ENCODE measurements at regions not wholly inside any gene's neighbourhood (a gene's known extent, or its start where the extent isn't known, plus 50 kb on each side); places are given as distances from the start of the nearest gene placed in this dataset.

DNA sequence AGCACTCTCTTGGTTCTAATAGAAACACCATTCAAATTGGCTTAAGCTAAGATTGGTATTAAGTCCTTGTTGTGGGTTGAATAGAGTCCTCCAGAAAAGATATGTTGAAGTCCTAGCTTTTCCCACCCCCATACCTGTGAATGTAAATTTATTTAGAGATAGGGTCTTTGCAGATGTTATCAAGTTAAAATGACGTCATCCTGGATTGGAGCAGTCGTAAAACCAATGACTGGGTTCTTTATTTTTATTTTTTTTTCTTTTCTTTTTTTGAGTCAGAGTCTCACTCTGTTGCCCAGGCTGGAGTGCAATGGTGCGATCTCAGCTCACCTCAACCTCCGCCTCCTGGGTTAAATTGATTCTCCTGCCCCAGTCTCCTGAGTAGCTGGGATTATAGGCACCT is 658.6 kb upstream of the RBFOX1 start:
- ATAC-seq (replicated peaks in 1 of 2) (no peak), DNase-seq (no peak)
- Mint-ChIP-seq H3K36me3 (ENCODE audit: insufficient read depth in 2 of 2) (no peaks in the 10 kb centered on the region), H3K9me3 (peaks cover 1 to 10% of the 10 kb centered on the region in 2 donors), H3K4me1 (ENCODE audit: low read depth) (no peaks in the 10 kb centered on the region), H3K27ac (no peak overlapping the region), H3K27me3 (ENCODE audit: low read depth) (no peaks in the 10 kb centered on the region), H3K4me3 (no peak overlapping the region)

DNA sequence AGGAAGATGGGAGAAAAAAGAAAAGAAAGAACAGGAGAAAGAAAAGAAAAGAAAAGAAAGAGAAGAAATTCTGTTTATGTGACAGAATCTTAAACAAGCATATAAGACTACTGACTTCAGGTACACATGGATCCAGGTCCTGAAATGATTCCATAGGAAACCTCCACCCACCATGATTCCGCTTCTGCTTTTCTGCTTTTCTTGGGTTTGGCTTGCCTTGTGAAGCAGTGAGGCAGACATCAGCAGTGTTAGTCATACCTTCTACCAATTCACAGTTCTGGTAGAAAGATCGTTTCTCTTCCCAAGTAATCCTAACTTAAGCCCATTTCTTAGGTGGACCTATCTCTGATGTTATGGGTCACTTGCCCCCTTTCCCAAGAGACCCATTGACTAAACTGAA is 660.1 kb upstream of the RBFOX1 start:
- ATAC-seq (replicated peaks in 1 of 2) (no peak), DNase-seq (no peak)
- H3K9me3 Mint-ChIP-seq, result peaks cover 1 to 12% of the 10 kb centered on the region in 2 donors
- H3K27ac Mint-ChIP-seq, result no peak overlapping the region
- no peaks in the 10 kb centered on the region for H3K4me1 Mint-ChIP-seq (ENCODE audit: low read depth)
- no peak overlapping the region for H3K4me3 Mint-ChIP-seq
- no peaks in the 10 kb centered on the region for H3K27me3 Mint-ChIP-seq (ENCODE audit: low read depth)
- no peaks in the 10 kb centered on the region for H3K36me3 Mint-ChIP-seq (ENCODE audit: insufficient read depth in 2 of 2)

DNA sequence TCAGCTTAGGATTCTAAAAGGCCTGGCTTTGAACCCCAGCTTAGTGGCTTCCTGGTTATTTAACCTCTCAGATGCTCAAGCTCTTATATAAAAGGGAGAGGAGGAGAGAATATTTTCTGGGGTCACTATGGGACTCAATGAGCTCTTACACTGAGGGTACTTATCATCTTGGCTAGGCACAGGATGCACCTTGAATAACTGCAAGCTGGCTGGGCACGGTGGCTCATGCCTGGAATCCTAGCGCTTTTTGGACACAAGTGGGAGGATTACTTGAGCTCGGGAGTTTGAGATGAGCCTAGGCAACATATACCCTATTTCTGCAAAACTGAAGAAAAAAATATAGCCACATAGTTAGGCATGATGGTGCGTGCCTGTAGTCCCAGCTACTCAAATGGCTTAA is 665.3 kb upstream of the RBFOX1 start:
- Mint-ChIP-seq H3K4me3 (no peak overlapping the region), H3K27me3 (ENCODE audit: low read depth) (no peaks in the 10 kb centered on the region), H3K36me3 (ENCODE audit: insufficient read depth in 2 of 2) (peaks cover 0 to 2% of the 10 kb centered on the region in 2 donors), H3K9me3 (peaks cover 0 to 8% of the 10 kb centered on the region in 2 donors), H3K27ac (no peak overlapping the region), H3K4me1 (ENCODE audit: low read depth) (no peaks in the 10 kb centered on the region)
- ATAC-seq (replicated peaks in 1 of 2), result no peak
- no peak for DNase-seq

DNA sequence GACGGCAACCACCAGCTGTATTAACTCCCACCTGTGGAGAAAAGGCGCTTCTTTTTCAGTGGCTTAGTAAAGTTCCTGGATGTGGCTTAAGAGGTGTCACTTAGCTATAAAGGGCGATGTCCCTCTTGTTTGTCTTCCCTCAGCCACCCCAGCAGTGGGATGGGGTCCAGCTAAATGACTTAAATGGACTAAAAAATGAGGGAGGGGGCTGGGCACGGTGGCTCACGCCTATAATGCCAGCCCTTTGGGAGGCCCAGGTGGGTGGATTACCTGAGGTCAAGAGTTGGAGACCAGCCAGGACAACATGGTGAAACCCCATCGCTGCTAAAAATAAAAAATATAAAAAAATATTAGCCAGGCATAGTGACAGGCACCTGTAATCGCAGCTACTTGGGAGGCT is 667.5 kb upstream of the RBFOX1 start:
- no peak overlapping the region for H3K27ac Mint-ChIP-seq
- no peaks in the 10 kb centered on the region for H3K4me1 Mint-ChIP-seq (ENCODE audit: low read depth)
- ATAC-seq (replicated peaks in 1 of 2), result no peak
- no peak overlapping the region for H3K4me3 Mint-ChIP-seq
- peaks cover 0 to 2% of the 10 kb centered on the region in 2 donors for H3K36me3 Mint-ChIP-seq (ENCODE audit: insufficient read depth in 2 of 2)
- DNase-seq, result no peak
- H3K27me3 Mint-ChIP-seq (ENCODE audit: low read depth), result no peaks in the 10 kb centered on the region
- peaks cover 2 to 4% of the 10 kb centered on the region in 2 donors for H3K9me3 Mint-ChIP-seq

DNA sequence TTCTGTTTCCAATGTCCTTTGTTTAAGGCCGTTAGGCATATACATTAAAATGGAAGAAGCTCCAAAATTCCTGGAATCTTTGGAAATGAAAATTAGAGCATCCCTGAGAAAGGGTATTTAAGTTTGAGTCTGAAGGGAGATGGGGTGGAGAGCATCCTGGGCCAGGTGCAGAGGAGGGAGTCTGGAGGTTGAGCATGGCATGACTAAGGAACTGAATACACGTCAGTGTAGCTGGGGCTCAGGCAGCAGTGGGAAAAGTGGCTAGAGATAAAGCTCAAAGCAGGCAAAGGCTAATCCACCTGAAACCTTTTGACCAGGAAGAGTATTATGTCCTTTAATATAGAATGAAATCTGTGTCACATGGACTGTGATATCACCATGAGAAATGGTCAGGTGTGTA is 669.0 kb upstream of the RBFOX1 start:
- Mint-ChIP-seq H3K27me3 (ENCODE audit: low read depth) (no peaks in the 10 kb centered on the region), H3K4me3 (no peak overlapping the region), H3K27ac (no peak overlapping the region), H3K4me1 (ENCODE audit: low read depth) (no peaks in the 10 kb centered on the region), H3K9me3 (peaks cover 2 to 4% of the 10 kb centered on the region in 2 donors), H3K36me3 (ENCODE audit: insufficient read depth in 2 of 2) (peaks cover 0 to 2% of the 10 kb centered on the region in 2 donors)
- no peak for ATAC-seq (replicated peaks in 1 of 2)
- DNase-seq, result no peak

DNA sequence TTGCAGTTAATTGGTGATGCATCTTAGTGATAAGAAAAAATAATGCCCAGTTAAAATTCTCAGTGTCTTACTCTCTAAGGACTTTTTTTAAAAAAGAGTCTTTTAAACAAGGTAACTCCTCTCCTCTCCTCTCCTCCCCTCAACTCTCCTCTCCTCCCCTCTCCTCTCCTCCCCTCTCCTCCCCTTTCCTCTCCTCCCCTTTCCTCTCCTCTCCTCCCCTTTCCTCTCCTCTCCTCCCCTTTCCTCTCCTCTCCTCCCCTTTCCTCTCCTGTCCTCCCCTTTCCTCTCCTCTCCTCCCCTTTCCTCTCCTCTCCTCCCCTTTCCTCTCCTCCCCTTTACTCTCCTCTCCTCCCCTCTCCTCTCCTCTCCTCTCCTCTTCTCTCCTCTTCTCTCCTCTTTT is 675.9 kb upstream of the RBFOX1 start:
- no peaks in the 10 kb centered on the region for H3K4me1 Mint-ChIP-seq (ENCODE audit: low read depth)
- no peaks in the 10 kb centered on the region for H3K36me3 Mint-ChIP-seq (ENCODE audit: insufficient read depth in 2 of 2)
- ATAC-seq (replicated peaks in 1 of 2), result no peak
- H3K27me3 Mint-ChIP-seq (ENCODE audit: low read depth), result no peaks in the 10 kb centered on the region
- peaks cover 9 to 12% of the 10 kb centered on the region in 2 donors for H3K9me3 Mint-ChIP-seq
- H3K27ac Mint-ChIP-seq, result no peak overlapping the region
- no peak for DNase-seq
- H3K4me3 Mint-ChIP-seq, result no peak overlapping the region

DNA sequence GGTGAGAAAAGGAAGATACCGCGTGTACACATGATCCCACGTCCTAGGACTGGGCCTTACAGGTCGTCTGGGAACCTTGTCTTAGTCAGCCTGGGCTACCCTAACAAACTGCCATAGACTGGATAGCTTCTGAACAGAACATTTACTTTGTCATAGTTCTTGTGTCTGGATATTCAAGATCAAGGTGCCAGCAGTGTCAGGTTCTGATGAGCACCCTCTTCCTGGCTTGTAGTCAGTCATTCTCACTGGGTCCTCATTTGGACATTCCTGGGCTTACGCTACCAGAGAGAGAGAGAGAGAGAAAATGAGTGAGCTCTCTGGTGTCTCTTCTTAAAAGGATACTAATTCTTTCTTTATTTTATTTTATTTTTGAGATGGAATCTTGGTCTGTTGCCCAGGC is 685.8 kb upstream of the RBFOX1 start:
- Mint-ChIP-seq H3K36me3 (ENCODE audit: insufficient read depth in 2 of 2) (no peaks in the 10 kb centered on the region), H3K27ac (no peak overlapping the region), H3K4me1 (ENCODE audit: low read depth) (peaks cover 5% of the 10 kb centered on the region), H3K4me3 (no peak overlapping the region), H3K9me3 (no peaks in the 10 kb centered on the region), H3K27me3 (ENCODE audit: low read depth) (peaks cover 8% of the 10 kb centered on the region)
- ATAC-seq (replicated peaks in 1 of 2) (no peak), DNase-seq (no peak)

DNA sequence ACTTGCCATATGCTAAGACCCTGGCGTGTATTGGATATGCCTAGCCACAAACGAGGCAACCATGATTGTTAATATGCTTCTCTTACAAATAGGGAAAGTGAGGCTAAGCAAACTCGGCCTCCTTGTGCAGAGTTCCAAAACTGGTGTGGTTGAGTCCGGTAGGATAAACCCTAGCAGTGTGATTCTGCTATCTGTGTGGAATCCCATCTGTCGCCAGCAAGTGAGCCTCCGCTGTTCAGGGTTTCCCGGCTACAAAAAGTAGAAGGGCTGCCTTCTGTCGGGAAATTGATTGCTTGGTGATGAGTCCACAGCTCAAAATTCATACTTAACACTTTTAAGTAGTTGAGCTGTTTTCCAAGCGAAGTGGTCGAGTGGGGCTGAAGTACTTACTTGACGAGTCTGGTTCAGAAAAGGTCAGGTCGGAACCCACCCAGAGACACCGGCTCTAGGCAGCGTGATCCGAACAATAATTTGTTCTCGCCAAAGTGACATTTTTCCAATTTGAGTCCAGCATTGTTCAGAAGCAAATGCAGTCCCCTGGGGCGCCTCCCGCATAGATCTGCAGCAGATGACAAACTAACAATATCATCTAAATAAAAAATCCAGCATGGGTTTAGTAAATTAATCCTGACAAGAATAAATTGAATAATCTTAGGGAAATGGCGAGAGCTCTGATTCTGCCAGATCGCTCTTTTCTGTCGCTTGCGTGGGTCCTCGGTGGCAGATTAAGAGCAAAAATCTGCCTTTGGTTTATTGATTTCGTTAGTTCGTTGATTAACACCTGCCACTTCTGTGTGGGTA is 686.7 kb upstream of the RBFOX1 start:
- DNase-seq, result no peak
- no peak for ATAC-seq (replicated peaks in 1 of 2)
- H3K9me3 Mint-ChIP-seq, result no peaks in the 10 kb centered on the region
- H3K4me3 Mint-ChIP-seq, result no peak overlapping the region
- H3K4me1 Mint-ChIP-seq (ENCODE audit: low read depth), result peaks cover 5% of the 10 kb centered on the region
- H3K27me3 Mint-ChIP-seq (ENCODE audit: low read depth), result peaks cover 8% of the 10 kb centered on the region
- no peaks in the 10 kb centered on the region for H3K36me3 Mint-ChIP-seq (ENCODE audit: insufficient read depth in 2 of 2)
- H3K27ac Mint-ChIP-seq, result no peak overlapping the region

DNA sequence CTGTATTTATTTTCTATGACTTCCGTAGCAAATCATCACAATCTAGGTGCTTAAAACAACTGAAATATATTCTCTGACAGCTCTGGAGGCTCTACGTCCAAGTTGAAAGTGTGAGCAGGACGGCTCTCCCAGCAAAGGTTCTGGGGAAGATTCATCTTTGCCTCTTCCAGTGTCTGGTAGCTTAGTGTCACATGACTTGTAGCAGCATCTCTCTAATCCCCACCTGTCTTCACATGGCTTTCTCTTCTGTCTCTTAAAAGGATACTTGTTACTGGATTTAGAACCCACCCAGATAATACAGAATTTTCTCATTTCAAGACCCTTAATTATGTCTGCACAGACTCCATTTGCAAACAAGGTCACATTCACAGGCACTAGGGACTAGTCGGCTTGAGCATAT is 687.7 kb upstream of the RBFOX1 start:
- H3K27ac Mint-ChIP-seq, result no peak overlapping the region
- no peak overlapping the region for H3K4me3 Mint-ChIP-seq
- H3K36me3 Mint-ChIP-seq (ENCODE audit: insufficient read depth in 2 of 2), result no peaks in the 10 kb centered on the region
- no peaks in the 10 kb centered on the region for H3K9me3 Mint-ChIP-seq
- H3K4me1 Mint-ChIP-seq (ENCODE audit: low read depth), result peaks cover 5% of the 10 kb centered on the region
- peaks cover 8% of the 10 kb centered on the region for H3K27me3 Mint-ChIP-seq (ENCODE audit: low read depth)
- no peak for DNase-seq
- no peak for ATAC-seq (replicated peaks in 1 of 2)

DNA sequence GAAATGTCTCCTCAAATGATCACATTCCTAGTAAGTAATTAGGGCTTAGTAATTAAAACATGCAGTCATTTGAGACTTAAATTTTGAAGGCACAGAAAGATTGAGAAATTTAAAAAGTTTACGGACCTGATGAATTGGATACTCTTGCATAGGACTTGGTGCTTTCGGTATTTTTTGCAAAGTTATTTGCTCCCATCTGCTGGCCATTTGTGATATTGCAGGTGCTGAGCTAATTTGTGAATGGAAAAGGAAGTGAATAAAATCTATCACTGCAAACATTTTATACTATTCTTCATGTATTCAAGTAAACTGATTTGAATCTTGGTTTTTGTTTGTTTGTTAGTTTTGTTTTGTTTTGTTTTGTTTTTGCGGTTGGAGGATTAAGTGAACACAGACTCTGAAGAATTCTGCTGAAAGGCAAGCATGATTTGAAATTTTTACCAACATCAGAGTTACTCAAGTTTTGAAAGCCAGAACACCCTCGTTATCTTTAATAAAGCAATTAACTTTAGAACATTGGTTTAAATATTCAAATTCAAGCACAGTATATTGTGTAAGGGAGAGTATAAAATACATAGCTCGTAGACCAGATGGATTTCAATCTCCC is 689.5 kb upstream of the RBFOX1 start:
- Mint-ChIP-seq H3K27me3 (ENCODE audit: low read depth) (peaks cover 8% of the 10 kb centered on the region), H3K4me3 (peak overlapping the region in 1 of 2 donors; percentile 53), H3K4me1 (ENCODE audit: low read depth) (peaks cover 5% of the 10 kb centered on the region), H3K27ac (peak overlapping the region; percentile 15), H3K36me3 (ENCODE audit: insufficient read depth in 2 of 2) (no peaks in the 10 kb centered on the region), H3K9me3 (no peaks in the 10 kb centered on the region)
- no peak for ATAC-seq (replicated peaks in 1 of 2)
- peak; percentile 34 to 60 for DNase-seq

DNA sequence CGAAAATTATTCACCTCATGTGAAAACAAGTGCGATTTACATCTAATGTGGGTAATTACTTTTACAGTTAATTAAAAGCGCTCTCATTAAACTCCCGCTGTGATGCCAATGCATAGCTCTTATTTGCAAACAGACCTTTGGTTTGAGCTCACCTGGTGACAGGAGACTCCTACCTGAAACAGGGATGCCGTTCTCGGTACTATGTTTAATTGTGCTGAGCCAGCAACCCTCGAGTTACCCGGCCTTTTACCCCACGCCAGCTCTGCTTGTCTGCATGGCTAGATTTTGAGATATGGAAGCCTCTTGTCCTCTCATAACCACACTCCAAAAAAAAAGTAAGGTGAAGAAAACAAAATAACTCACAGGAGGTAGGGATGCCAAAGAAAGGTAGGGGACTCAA is 690.4 kb upstream of the RBFOX1 start:
- Mint-ChIP-seq H3K27ac (no peak overlapping the region), H3K36me3 (ENCODE audit: insufficient read depth in 2 of 2) (no peaks in the 10 kb centered on the region), H3K27me3 (ENCODE audit: low read depth) (peaks cover 8% of the 10 kb centered on the region), H3K9me3 (no peaks in the 10 kb centered on the region), H3K4me3 (peak overlapping the region in 1 of 2 donors; percentile 29), H3K4me1 (ENCODE audit: low read depth) (peaks cover 5% of the 10 kb centered on the region)
- ATAC-seq (replicated peaks in 1 of 2) (no peak), DNase-seq (no peak)

DNA sequence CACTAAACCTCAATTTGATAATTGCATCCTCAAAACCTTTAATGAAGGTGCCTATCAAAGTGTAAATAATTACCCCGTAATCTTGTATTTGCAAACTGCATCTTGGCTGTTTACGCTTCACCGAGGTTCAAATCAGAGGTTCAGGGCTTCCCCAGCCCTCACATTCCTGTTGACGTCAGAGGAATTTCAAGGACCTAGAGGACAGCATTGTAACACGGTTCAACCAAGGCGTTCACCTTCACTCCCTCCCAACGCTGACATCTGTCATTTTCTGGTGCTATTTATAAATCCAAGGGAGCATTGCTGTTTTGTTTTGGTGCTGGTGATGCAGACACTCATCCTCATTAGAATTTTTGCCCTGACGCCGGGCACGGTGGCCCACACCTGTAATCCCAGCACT is 691.6 kb upstream of the RBFOX1 start:
- no peak for ATAC-seq (replicated peaks in 1 of 2)
- H3K36me3 Mint-ChIP-seq (ENCODE audit: insufficient read depth in 2 of 2), result no peaks in the 10 kb centered on the region
- H3K27me3 Mint-ChIP-seq (ENCODE audit: low read depth), result peaks cover 8% of the 10 kb centered on the region
- DNase-seq, result no peak
- no peak overlapping the region for H3K4me3 Mint-ChIP-seq
- H3K9me3 Mint-ChIP-seq, result no peaks in the 10 kb centered on the region
- peaks cover 5% of the 10 kb centered on the region for H3K4me1 Mint-ChIP-seq (ENCODE audit: low read depth)
- no peak overlapping the region for H3K27ac Mint-ChIP-seq

DNA sequence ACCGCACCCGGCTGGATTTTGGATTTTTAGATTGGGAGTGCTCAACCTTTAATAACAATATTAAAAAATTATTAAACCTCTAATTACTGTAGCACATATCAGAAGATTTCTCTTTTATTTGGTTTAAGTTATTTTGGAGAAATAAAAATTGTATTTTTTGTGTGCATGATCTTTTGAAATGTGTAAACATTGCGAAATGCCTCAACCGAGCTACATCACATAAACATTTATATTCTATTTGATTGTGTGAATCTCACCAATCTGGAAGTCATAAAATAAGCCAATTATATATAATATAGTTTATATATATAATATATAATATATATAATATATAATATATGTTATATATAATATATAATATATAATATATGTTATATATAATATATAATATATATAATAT is 696.2 kb upstream of the RBFOX1 start:
- no peaks in the 10 kb centered on the region for H3K4me1 Mint-ChIP-seq (ENCODE audit: low read depth)
- no peak overlapping the region for H3K4me3 Mint-ChIP-seq
- H3K36me3 Mint-ChIP-seq (ENCODE audit: insufficient read depth in 2 of 2), result no peaks in the 10 kb centered on the region
- H3K9me3 Mint-ChIP-seq, result no peaks in the 10 kb centered on the region
- DNase-seq (no peak), ATAC-seq (replicated peaks in 1 of 2) (no peak)
- H3K27me3 Mint-ChIP-seq (ENCODE audit: low read depth), result no peaks in the 10 kb centered on the region
- H3K27ac Mint-ChIP-seq, result no peak overlapping the region

DNA sequence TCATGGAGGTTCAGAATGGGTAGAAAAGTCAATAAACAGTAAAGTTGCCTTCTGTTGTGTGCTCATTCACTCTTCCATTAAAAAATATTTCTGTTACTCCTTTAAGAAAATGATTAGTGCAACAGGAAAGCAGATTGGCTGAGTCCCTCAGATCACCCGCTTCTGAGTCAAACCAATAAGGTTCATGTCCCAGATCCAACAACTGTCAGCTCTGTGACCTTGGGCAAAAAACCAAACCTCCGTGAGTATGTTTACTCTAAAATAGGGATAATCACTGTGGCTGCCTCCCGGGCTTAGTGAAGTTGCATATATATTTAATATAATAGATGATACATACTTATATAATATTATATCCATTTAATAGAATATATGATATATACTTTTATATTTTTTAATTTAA is 698.5 kb upstream of the RBFOX1 start:
- no peaks in the 10 kb centered on the region for H3K4me1 Mint-ChIP-seq (ENCODE audit: low read depth)
- H3K4me3 Mint-ChIP-seq, result no peak overlapping the region
- ATAC-seq (replicated peaks in 1 of 2), result no peak
- H3K9me3 Mint-ChIP-seq, result no peaks in the 10 kb centered on the region
- H3K27me3 Mint-ChIP-seq (ENCODE audit: low read depth), result no peaks in the 10 kb centered on the region
- H3K27ac Mint-ChIP-seq, result no peak overlapping the region
- no peaks in the 10 kb centered on the region for H3K36me3 Mint-ChIP-seq (ENCODE audit: insufficient read depth in 2 of 2)
- no peak for DNase-seq
